IgD-negative memory B cell (primary cell): ENCODE measurements at regions not wholly inside any gene's neighbourhood (a gene's known extent, or its start where the extent isn't known, plus 50 kb on each side); places are given as distances from the start of the nearest gene placed in this dataset.
"Not testable (repeated sequence)": the region's sequence is repeated elsewhere in the genome, so short reads cannot be mapped to it uniquely, and the experiment has no call there.

Experiments
- H3K27ac Mint-ChIP-seq, 3 donors: one replicate each; pipeline ENCODE4 v1.8.0; 2020 to 2022; ENCODE audit warnings: mild to moderate bottlenecking in 3 of 3, mixed read lengths in 3 of 3, moderate library complexity in 1 of 3
- H3K27me3 Mint-ChIP-seq: one replicate; pipeline ENCODE4 v1.8.0; 2021; ENCODE audit warnings: mixed read lengths
- H3K36me3 Mint-ChIP-seq: one replicate; pipeline ENCODE4 v1.8.0; 2020; ENCODE audit warnings: mild to moderate bottlenecking, mixed read lengths
- H3K4me1 Mint-ChIP-seq, 3 donors: one replicate each; pipeline ENCODE4 v1.8.0; 2020 to 2022; ENCODE audit warnings: mixed read lengths in 3 of 3, mild to moderate bottlenecking in 1 of 3
- H3K4me3 Mint-ChIP-seq, 4 donors: one replicate each; pipeline ENCODE4 v1.8.0; 2020 to 2022; ENCODE audit warnings: mild to moderate bottlenecking in 4 of 4, mixed read lengths in 4 of 4, moderate library complexity in 3 of 4
- H3K9me3 Mint-ChIP-seq, 3 donors: one replicate each; pipeline ENCODE4 v1.8.0; 2020 to 2021; ENCODE audit warnings: mixed read lengths in 3 of 3, mild to moderate bottlenecking in 1 of 3

DNA sequence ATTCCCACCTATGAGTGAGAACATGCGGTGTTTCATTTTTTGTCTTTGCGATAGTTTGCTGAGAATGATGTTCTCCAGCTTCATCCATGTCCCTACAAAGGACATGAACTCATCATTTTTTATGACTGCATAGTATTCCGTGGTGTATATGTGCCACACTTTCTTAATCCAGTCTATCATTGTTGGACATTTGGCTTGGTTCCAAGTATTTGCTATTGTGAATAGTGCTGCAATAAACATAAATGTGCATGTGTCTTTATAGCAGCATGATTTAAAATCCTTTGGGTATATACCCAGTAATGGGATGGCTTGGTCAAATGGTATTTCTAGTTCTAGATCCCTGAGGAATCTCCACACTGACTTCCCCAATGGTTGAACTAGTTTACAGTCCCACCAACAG is 138.9 kb upstream of the GNAI1 start:
- not testable (repeated sequence) for H3K27ac Mint-ChIP-seq, H3K9me3 Mint-ChIP-seq, H3K4me3 Mint-ChIP-seq, H3K36me3 Mint-ChIP-seq, H3K4me1 Mint-ChIP-seq, H3K27me3 Mint-ChIP-seq

DNA sequence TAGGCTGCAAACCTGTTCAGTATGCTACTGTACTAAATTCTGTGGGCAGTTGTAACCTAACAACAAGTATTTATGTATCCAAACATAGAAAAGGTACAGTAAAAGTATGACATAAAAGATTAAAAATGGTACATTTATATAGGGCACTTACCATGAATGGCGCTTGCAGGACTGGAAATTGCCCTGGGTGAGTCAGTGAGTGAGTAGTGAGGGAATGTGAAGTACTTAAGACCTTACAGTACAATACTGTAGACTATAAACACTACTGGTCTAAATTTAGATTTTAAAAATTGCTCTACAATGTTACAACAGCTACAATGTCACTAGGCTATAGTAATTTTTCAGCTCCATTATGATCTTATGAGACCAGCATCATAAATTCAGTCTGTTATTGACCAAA is 146.0 kb upstream of the GNAI1 start:
- no peak overlapping the region for H3K4me3 Mint-ChIP-seq
- H3K27ac Mint-ChIP-seq, result no peak overlapping the region
- H3K27me3 Mint-ChIP-seq, result no peaks in the 10 kb centered on the region
- H3K4me1 Mint-ChIP-seq, result no peaks in the 10 kb centered on the region
- H3K9me3 Mint-ChIP-seq, result peaks cover 0 to 4% (median 2%) of the 10 kb centered on the region in 3 donors
- H3K36me3 Mint-ChIP-seq, result no peaks in the 10 kb centered on the region

DNA sequence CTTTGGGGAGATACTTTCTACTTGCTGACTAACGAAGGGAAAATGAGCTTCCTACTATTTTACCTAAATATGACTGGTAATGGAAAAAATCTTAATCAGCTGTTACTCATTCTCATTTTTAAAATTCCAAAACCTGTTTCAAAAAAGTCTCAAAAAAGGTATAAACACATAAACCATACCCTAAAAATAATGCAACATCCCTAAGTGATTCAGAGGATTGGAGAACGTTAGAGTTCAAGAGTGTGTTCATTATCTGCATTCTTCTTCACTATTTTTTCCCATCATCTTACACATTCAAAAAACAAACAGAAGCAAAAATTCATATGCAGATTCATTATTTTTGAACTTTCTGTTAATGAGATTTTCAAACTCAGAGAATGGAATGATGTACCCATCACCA is 150.4 kb upstream of the GNAI1 start:
- Mint-ChIP-seq H3K27me3 (no peaks in the 10 kb centered on the region), H3K9me3 (peaks cover 0 to 4% (median 2%) of the 10 kb centered on the region in 3 donors), H3K27ac (no peak overlapping the region), H3K4me3 (no peak overlapping the region), H3K4me1 (no peaks in the 10 kb centered on the region), H3K36me3 (no peaks in the 10 kb centered on the region)

DNA sequence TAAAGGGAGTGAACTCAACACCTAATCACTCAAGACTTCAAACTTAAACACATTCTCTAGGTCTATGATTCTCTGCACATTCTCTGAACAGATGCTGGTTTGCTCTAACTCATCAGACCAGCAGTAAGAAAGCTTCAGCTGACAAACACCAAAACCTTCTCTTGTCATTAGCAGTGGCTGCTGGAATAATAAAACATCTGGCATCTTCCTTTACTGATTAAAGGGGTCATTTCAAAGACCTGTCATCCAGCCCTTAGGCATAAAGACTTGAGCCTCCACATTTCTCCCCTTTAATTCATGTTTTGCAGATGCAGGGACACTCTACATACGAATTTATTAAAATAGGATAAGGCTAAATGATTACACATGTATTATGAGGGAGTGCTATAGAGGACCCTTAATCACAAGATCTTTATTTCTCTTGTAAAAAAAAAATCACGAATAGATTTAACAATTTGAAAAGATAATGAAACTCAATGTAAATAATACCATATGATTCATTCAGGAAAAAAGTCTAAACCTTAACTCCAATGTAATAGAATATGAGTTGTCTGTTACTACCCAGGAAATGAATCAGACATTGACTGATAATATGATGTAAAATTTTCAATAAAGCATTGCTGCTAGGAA is 152.4 kb upstream of the GNAI1 start:
- Mint-ChIP-seq H3K4me3 (no peak overlapping the region), H3K4me1 (no peaks in the 10 kb centered on the region), H3K9me3 (peaks cover 2 to 4% (median 2%) of the 10 kb centered on the region in 3 donors), H3K27me3 (no peaks in the 10 kb centered on the region), H3K27ac (no peak overlapping the region), H3K36me3 (no peaks in the 10 kb centered on the region)

DNA sequence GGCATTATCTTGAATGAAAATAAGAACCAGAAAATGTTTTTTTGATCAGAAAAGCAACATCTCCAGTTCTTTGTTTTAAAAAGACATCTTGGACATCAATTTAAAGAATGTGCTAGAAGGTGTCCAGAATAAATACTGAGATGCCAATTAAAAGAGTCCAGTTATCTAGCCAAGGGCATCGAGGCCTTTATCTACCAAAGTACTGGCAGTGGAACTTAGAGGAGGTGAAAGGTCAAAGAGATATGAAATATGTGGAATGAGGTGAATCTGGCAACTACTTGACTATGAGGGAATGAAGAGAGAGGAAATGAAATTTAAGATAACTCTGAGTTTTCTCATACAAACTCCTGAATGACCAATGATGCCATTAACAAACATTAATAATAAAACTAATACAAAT is 154.3 kb upstream of the GNAI1 start:
- Mint-ChIP-seq H3K4me3 (no peak overlapping the region), H3K4me1 (no peaks in the 10 kb centered on the region)

DNA sequence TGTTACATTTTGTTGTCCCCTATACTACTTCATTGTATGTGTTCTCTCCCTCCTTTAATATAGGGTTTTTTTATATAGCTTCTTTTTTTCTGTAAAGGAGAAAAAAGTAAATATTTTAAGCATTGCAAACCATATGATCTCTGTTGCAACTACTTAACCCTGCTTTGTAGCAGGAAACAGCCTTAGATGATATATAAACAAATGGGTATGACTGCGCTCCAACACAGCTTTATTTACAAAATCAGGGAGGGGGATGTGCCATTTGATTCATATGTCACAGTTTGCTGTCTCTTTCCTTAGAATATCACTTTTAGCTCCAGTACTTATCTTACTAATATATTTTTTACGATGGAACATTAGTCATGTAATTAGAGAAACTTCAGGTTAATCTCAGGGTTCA is 155.2 kb upstream of the GNAI1 start:
- Mint-ChIP-seq H3K4me3 (no peak overlapping the region), H3K27me3 (no peaks in the 10 kb centered on the region), H3K4me1 (no peaks in the 10 kb centered on the region), H3K27ac (no peak overlapping the region), H3K9me3 (peaks cover 0 to 2% (median 2%) of the 10 kb centered on the region in 3 donors), H3K36me3 (no peaks in the 10 kb centered on the region)

More for the DNA sequence above, 154.3 kb upstream of the GNAI1 start:
- H3K27me3 Mint-ChIP-seq, result no peaks in the 10 kb centered on the region
- no peaks in the 10 kb centered on the region for H3K36me3 Mint-ChIP-seq
- H3K27ac Mint-ChIP-seq, result no peak overlapping the region
- H3K9me3 Mint-ChIP-seq, result peaks cover 0 to 2% (median 2%) of the 10 kb centered on the region in 3 donors

DNA sequence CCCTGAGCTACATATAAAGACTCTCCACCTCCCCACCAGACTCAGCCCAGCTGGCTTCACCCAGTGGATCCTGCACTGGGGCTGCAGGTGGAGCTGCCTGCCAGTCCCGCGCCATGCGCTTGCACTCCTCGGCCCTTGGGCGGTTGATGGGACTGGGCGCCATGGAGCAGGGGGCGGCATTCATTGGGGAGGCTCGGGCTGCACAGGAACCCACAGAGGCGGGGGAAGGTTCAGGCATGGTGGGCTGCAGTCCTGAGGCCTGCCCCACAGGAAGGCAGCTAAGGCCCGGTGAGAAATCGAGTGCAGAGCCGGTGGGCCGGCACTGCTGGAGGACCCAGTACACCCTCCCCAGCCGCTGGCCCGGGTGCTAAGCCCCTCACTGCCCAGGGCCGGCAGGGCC is 157.2 kb upstream of the GNAI1 start:
- Mint-ChIP-seq H3K9me3 (peaks cover 0 to 2% (median 2%) of the 10 kb centered on the region in 3 donors), H3K4me1 (no peaks in the 10 kb centered on the region), H3K36me3 (no peaks in the 10 kb centered on the region), H3K27ac (no peak overlapping the region), H3K4me3 (no peak overlapping the region), H3K27me3 (no peaks in the 10 kb centered on the region)

DNA sequence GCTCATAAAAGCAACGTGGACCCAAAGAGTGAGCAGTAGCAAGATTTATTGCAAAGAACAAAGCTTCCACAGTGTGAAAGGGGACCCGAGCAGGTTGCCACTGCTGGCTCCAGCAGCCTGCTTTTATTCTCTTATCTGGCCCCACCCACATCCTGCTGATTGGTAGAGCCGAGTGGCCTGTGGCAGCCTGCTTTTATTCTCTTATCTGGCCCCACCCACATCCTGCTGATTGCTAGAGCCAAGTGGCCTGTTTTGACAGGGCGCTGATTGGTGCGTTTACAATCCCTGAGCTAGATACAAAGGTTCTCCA is 158.0 kb upstream of the GNAI1 start:
- H3K4me3 Mint-ChIP-seq, result peak overlapping the region in 1 of 4 donors; percentile 57
- H3K27me3 Mint-ChIP-seq, H3K9me3 Mint-ChIP-seq, H3K36me3 Mint-ChIP-seq, H3K4me1 Mint-ChIP-seq, H3K27ac Mint-ChIP-seq: not testable (repeated sequence)

DNA sequence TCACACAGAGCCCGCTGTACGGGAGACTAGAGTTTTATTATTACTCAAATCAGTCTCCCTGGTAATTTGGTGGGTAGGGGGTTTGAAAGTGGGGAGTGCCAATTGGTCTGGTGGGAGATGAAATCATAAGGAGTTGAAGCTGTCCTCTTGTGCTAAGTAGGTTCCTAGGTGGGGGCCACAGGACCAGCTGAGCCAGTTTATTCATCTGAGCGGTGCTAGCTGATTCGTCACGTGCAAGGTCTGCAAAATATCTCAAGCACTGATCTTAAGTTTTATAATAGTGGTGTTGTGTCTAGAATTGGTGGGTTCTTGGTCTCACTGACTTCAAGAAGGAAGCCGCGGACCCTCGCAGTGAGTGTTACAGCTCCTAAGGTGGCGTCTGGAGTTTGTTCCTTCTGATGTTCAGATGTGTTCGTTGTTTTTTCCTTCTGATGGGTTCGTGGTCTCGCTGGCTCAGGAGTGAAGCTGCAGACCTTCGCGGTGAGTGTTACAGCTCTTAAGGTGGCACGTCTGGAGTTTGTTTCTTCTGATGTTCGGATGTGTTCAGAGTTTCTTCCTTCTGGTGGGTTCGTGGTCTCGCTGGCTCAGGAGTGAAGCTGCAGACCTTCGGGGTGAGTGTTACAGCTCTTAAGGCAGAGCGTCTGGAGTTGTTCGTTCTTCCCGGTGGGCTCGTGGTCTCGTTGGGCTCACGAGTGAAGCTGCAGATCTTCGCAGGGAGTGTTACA is 158.5 kb upstream of the GNAI1 start:
- not testable (repeated sequence) for H3K9me3 Mint-ChIP-seq, H3K4me1 Mint-ChIP-seq, H3K27me3 Mint-ChIP-seq, H3K36me3 Mint-ChIP-seq, H3K27ac Mint-ChIP-seq
- H3K4me3 Mint-ChIP-seq, result peak overlapping the region in 1 of 4 donors; percentile 57

DNA sequence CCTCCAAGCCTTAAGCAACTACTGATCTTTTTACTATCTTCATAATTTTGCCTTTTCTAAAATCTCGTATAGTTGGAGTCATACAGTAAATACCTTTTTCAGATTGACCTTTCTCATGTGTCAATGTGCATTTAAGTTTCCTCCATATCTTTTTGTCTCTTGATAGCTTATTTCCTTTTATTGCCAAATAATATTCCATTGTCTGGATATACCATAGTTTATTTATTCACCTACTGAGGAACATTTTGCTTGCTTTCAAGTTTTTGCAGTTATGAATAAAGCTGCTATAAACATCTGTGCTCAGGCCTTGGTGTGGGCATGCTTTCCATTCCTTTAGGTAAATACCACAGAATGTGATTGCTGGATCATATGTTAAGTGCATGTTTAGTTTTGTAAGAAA is 161.2 kb upstream of the GNAI1 start:
- Mint-ChIP-seq H3K27ac (no peak overlapping the region), H3K4me1 (no peaks in the 10 kb centered on the region), H3K27me3 (no peaks in the 10 kb centered on the region), H3K4me3 (peak overlapping the region in 1 of 4 donors; percentile 30), H3K36me3 (no peaks in the 10 kb centered on the region), H3K9me3 (peaks cover 0 to 4% (median 1%) of the 10 kb centered on the region in 3 donors)

DNA sequence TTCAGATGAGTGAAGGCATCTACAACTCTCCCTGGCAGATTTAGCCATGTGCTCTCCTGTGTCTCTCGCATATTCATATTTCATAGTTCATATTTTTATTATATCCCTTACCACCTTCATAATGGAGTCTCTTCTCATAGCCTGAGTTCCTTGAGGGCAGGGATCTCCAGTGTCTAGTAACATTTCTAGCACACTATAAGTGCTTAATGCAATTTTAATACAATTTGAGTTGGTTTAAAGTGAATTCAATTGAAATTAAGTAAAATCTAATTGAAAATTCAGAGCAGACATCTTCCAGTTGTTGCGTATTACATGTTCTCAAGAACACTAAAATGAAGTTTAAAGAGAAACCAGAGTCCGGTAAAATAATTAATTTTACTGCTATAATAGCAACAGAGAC is 163.6 kb upstream of the GNAI1 start:
- H3K4me3 Mint-ChIP-seq, result no peak overlapping the region
- H3K27ac Mint-ChIP-seq, result peak overlapping the region in 1 of 3 donors; percentile 41
- no peaks in the 10 kb centered on the region for H3K4me1 Mint-ChIP-seq
- no peaks in the 10 kb centered on the region for H3K36me3 Mint-ChIP-seq
- H3K9me3 Mint-ChIP-seq, result peaks cover 0 to 4% (median 2%) of the 10 kb centered on the region in 3 donors
- H3K27me3 Mint-ChIP-seq, result no peaks in the 10 kb centered on the region

DNA sequence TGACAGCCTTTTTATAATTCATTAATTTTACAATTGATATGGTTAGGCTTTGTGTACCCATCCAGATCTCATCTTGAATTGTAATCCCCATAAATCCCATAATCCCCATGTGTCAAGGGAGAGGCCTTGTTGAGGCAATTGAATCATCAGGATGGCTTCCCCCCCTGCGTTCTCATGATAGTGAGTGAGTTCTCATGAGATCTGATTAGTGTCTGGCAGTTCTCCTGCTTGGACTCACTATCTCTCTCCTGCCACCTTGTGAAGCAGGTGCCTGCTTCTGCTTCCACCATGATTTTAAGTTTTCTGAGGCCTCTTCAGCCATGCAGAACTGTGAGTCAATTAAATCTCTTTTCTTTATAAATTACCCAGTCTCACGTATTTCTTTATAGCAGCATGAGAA is 165.7 kb upstream of the GNAI1 start:
- H3K9me3 Mint-ChIP-seq, result peaks cover 0 to 4% (median 2%) of the 10 kb centered on the region in 3 donors
- H3K36me3 Mint-ChIP-seq, result no peaks in the 10 kb centered on the region
- H3K4me1 Mint-ChIP-seq, result no peaks in the 10 kb centered on the region
- no peaks in the 10 kb centered on the region for H3K27me3 Mint-ChIP-seq
- no peak overlapping the region for H3K4me3 Mint-ChIP-seq
- H3K27ac Mint-ChIP-seq, result no peak overlapping the region

DNA sequence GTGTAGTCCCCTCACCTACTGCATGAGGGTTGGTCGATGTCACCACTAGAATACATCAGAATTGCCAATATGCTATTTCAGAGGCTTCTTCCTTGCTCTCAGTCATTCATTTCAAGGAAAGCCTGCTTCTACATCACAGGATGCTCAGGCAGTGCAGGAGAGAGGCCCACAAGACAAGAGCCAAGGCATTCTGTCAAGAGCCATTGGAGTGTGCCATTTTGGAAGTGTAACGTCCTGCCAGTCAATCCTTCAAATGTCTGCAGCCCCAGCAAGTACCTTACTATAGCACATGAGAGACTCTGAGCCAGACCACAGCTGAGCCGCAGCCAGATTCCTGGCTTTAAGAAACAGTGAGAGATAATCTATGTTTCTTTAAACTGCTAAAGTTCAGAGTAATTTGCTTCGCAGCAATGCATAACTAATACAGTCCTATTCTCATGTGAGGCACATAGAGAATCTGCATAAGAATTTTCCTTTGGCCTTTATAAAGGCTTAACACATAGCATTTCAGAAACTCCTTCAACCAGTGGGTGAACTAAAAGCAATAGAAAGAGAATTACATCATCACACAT is 166.5 kb upstream of the GNAI1 start:
- H3K27ac Mint-ChIP-seq, result no peak overlapping the region
- peaks cover 0 to 4% (median 2%) of the 10 kb centered on the region in 3 donors for H3K9me3 Mint-ChIP-seq
- H3K36me3 Mint-ChIP-seq, result no peaks in the 10 kb centered on the region
- H3K4me3 Mint-ChIP-seq, result no peak overlapping the region
- no peaks in the 10 kb centered on the region for H3K27me3 Mint-ChIP-seq
- H3K4me1 Mint-ChIP-seq, result no peaks in the 10 kb centered on the region

DNA sequence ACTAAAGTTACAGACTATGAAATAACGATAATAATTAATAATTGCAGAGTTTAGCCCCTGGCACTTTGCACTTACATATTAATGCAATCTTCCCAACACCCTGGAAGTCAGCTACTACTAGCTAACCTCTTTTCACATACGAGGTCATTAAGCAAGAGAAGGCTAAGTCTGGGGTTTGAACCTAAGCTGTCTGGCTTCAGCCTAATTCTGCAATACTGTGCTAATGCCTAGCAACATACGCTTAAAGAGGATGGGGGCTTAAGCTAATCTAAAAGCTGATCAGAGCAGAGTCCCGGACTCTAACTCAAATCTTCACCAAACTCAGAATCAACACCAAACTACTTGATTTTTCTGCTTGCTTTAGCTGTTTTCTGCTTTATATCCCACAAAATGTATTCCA is 168.7 kb upstream of the GNAI1 start:
- Mint-ChIP-seq H3K9me3 (peaks cover 2 to 4% (median 3%) of the 10 kb centered on the region in 3 donors), H3K4me3 (no peak overlapping the region), H3K36me3 (no peaks in the 10 kb centered on the region), H3K27me3 (no peaks in the 10 kb centered on the region), H3K4me1 (no peaks in the 10 kb centered on the region), H3K27ac (no peak overlapping the region)

DNA sequence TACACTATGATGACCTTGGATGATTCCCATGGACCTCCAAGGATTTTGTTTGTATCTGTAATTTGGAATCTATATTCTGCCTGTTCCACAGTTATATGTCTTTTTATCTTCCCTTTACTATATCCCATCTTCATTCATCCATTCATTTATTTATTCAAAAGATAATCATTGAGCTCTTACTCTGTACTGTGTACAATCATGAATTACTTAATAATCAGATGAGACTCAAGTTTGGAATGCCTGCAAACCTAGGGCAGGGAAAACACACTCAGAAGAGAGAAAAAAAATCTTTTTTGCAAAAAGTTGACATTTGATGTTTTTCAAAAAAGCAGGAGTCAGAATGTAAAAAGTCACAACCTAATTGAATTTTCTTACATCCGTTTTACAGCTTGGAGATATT is 170.2 kb upstream of the GNAI1 start:
- H3K27ac Mint-ChIP-seq, result no peak overlapping the region
- H3K9me3 Mint-ChIP-seq, result peaks cover 0 to 3% (median 2%) of the 10 kb centered on the region in 3 donors
- no peaks in the 10 kb centered on the region for H3K36me3 Mint-ChIP-seq
- no peaks in the 10 kb centered on the region for H3K27me3 Mint-ChIP-seq
- H3K4me1 Mint-ChIP-seq, result no peaks in the 10 kb centered on the region
- H3K4me3 Mint-ChIP-seq, result no peak overlapping the region

DNA sequence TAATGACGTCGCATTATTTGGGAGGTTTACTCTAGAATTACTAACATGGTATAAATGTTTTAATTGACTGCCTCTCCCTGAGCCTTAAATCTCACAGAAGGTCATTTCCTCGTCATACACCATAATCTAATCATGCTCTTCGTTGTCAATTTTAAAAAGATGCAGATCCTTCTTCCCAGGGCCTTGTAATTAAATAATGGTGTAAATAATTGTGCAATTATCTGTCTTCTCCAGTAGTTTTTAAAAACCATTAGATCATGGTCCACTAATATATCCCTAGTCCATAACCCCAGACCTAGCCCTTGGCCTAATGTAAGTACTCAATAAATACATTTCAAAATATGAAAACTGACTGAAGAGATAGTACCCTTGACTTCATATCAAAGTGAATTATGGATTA is 181.5 kb upstream of the GNAI1 start:
- Mint-ChIP-seq H3K4me1 (no peaks in the 10 kb centered on the region), H3K27me3 (no peaks in the 10 kb centered on the region), H3K27ac (no peak overlapping the region), H3K36me3 (no peaks in the 10 kb centered on the region), H3K4me3 (no peak overlapping the region), H3K9me3 (peaks cover 2 to 4% (median 4%) of the 10 kb centered on the region in 3 donors)
